OCI-LY3 (cell line): ENCODE measurements at regions not wholly inside any gene's neighbourhood (a gene's known extent, or its start where the extent isn't known, plus 50 kb on each side); places are given as distances from the start of the nearest gene placed in this dataset.

ENCODE experiments used
- H2AFZ ChIP-seq: fragments of 200-600, 300-600 bp; shearing (Covaris generic); 2 replicates; pipeline ENCODE4 v1.6.0; 2014; ENCODE audit warnings: antibody characterized with exemption, low read depth, low read length
- H3K27ac ChIP-seq: fragments of 200-600, 300-600 bp; sonication (generic); 2 replicates; pipeline ENCODE4 v1.5.1; 2014; ENCODE audit warnings: mild to moderate bottlenecking, low read length, moderate library complexity, mixed read lengths
- H3K27me3 ChIP-seq: fragments of 200-600, 300-600 bp; sonication (generic); 2 replicates; pipeline ENCODE4 v1.6.1; 2014; ENCODE audit warnings: low read depth, low read length, mixed read lengths
- H3K36me3 ChIP-seq: fragments of 200-600, 300-600 bp; sonication (generic); replicated peaks from 2 replicates; pipeline ENCODE3; 2014; ENCODE audit warnings: low read depth, low read length, mixed read lengths
- H3K4me1 ChIP-seq: fragments of 300-600, 200-600 bp; sonication (generic); 2 replicates; pipeline ENCODE4 v1.6.1; 2014; ENCODE audit warnings: low read length, mixed read lengths
- H3K4me2 ChIP-seq: fragments of 200-600, 300-600 bp; sonication (generic); 2 replicates; pipeline ENCODE4 v1.6.1; 2014; ENCODE audit warnings: low read length, mixed read lengths
- H3K4me3 ChIP-seq: fragments of 300-600, 200-600 bp; sonication (generic); 2 replicates; pipeline ENCODE4 v1.5.1; 2014; ENCODE audit warnings: antibody characterized with exemption, mild to moderate bottlenecking, low read length, moderate library complexity
- H3K79me2 ChIP-seq: fragments of 300-600, 200-600 bp; shearing (Covaris generic); 2 replicates; pipeline ENCODE4 v1.6.1; 2014; ENCODE audit warnings: mild to moderate bottlenecking, low read length, mixed read lengths
- H3K9ac ChIP-seq: fragments of 300-600, 200-600 bp; shearing (Covaris generic); 2 replicates; pipeline ENCODE4 v1.6.0; 2014; ENCODE audit warnings: mild to moderate bottlenecking, low read length, moderate library complexity
- H3K9me3 ChIP-seq: fragments of 200-600, 300-600 bp; shearing (Covaris generic); 2 replicates; pipeline ENCODE4 v1.6.1; 2014; ENCODE audit warnings: low read length, mixed read lengths; ENCODE audit not compliant: insufficient read depth
- H4K20me1 ChIP-seq: fragments of 200-600, 300-600 bp; sonication (generic); 2 replicates; pipeline ENCODE4 v1.6.1; 2016; ENCODE audit warnings: low read length, mixed read lengths; ENCODE audit not compliant: insufficient read depth
- EZH2phosphoT487 ChIP-seq: fragments of 200-600 bp; shearing (Covaris generic); IDR thresholded peaks from 2 replicates; pipeline ENCODE4 v1.6.1; 2018; ENCODE audit warnings: antibody characterized with exemption, mixed run types, low read depth
- TF ChIP-seq, protein P1 (sequence below): fragments of 200-600, 300-600 bp; sonication (generic); IDR thresholded peaks from 2 replicates; pipeline ENCODE4 v1.5.1; 2014; ENCODE audit warnings: antibody characterized with exemption, low read length, low read depth

DNA sequence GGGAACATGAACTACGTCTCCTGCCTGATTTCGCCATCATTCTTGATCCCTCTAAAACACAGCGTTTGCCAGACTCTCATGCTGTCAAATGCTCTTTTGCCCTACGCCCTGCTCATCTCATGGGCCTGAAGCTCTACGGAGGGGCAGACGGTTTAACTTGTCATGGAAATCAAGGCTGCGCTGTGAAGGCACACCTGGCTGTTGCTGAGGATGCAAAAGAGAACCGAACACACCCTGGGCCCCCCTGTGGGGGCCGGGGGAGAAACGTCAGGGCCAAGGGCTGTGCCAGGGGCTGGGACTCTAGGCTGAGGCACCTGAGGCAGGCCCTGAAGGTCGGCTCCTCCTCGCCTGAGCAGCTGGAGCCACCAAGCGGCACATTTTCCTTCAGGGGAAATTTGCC lies 957.2 kb downstream of the BRD1 start:
- no peak overlapping the region for H2AFZ ChIP-seq
- no peaks in the 10 kb centered on the region for H3K27me3 ChIP-seq
- H3K9me3 ChIP-seq, result no peaks in the 10 kb centered on the region
- H3K9ac ChIP-seq, result no peak overlapping the region
- no peaks in the 10 kb centered on the region for H4K20me1 ChIP-seq
- H3K4me1 ChIP-seq, result no peaks in the 10 kb centered on the region
- H3K4me3 ChIP-seq, result no peak overlapping the region
- no peak for TF ChIP-seq EZH2phosphoT487
- TF ChIP-seq, protein P1, sequence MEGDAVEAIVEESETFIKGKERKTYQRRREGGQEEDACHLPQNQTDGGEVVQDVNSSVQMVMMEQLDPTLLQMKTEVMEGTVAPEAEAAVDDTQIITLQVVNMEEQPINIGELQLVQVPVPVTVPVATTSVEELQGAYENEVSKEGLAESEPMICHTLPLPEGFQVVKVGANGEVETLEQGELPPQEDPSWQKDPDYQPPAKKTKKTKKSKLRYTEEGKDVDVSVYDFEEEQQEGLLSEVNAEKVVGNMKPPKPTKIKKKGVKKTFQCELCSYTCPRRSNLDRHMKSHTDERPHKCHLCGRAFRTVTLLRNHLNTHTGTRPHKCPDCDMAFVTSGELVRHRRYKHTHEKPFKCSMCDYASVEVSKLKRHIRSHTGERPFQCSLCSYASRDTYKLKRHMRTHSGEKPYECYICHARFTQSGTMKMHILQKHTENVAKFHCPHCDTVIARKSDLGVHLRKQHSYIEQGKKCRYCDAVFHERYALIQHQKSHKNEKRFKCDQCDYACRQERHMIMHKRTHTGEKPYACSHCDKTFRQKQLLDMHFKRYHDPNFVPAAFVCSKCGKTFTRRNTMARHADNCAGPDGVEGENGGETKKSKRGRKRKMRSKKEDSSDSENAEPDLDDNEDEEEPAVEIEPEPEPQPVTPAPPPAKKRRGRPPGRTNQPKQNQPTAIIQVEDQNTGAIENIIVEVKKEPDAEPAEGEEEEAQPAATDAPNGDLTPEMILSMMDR, result no peak
- H3K36me3 ChIP-seq, result no peaks in the 10 kb centered on the region
- no peak overlapping the region for H3K4me2 ChIP-seq
- no peak overlapping the region for H3K27ac ChIP-seq
- H3K79me2 ChIP-seq, result no peaks in the 10 kb centered on the region

DNA sequence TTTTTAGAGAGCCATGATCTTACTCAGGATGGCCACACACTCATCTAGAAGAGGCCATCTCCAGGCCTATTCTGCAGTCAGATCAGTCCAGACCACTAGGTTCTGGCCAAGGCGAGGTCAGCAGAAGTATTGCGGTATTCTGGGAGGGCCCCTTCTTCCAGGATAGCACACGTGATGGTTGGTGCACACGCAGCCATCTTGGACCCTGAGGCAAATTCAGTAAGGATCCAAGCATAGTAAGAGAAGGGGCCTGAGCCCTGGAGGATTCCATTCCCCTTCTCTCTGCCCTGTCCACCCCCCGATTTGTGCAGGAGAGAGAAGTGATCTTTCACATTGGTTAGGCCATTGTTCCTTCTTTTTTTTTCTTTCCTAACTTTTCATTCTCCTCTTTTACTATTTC lies 957.9 kb downstream of the BRD1 start:
- Histone ChIP-seq H2AFZ (no peak overlapping the region), H3K27ac (no peak overlapping the region), H3K4me1 (no peaks in the 10 kb centered on the region), H3K4me2 (no peak overlapping the region), H4K20me1 (no peaks in the 10 kb centered on the region), H3K36me3 (no peaks in the 10 kb centered on the region), H3K9ac (no peak overlapping the region), H3K4me3 (no peak overlapping the region), H3K27me3 (no peaks in the 10 kb centered on the region), H3K9me3 (no peaks in the 10 kb centered on the region), H3K79me2 (no peaks in the 10 kb centered on the region)
- TF ChIP-seq, protein P1, result no peak
- no peak for TF ChIP-seq EZH2phosphoT487

DNA sequence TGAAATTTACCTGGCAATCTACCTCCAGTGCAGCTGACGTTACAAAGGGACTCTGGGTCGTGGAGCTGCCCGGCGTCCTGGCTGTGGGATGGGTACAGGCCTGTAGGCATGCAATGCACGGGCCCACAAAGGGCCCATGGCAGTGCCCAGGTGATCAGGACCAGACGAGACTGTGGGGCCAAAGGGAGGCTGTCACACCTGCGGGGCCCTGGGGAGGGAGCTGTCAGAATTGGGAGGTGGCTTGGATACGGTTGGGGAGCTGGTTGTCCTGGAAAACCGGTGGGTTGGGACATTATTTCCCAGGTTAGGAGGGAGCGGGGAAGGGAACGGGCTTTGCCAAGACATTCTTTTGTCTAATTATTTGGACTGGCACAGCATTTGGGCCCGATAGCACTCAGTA lies 958.5 kb downstream of the BRD1 start:
- Histone ChIP-seq H3K4me3 (no peak overlapping the region), H3K79me2 (no peaks in the 10 kb centered on the region), H3K9ac (no peak overlapping the region), H3K36me3 (no peaks in the 10 kb centered on the region), H3K4me1 (no peaks in the 10 kb centered on the region), H4K20me1 (no peaks in the 10 kb centered on the region), H3K27ac (no peak overlapping the region), H3K9me3 (no peaks in the 10 kb centered on the region), H2AFZ (no peak overlapping the region), H3K4me2 (no peak overlapping the region), H3K27me3 (no peaks in the 10 kb centered on the region)
- no peak for TF ChIP-seq EZH2phosphoT487
- TF ChIP-seq, protein P1, result no peak

DNA sequence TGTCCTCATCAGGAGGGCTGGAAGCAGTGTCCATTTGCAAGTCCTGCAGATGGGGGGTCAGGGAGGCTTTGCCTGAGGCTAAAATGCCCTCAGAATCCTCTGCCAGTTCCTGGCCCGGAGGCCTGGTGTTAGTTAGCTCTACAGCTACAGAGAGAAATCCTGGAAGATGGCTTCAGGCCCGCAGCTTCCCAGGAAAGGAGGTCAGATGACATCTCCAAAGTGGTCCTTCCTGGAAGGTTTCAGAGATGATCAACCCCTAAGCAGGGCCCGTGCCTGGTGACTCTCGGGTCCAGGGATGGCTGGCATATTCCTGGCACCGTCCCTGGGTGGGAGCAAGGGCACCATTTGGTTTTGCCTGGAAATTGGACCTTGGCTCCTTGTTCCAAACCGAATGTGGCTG lies 959.1 kb downstream of the BRD1 start:
- H4K20me1 ChIP-seq, result no peaks in the 10 kb centered on the region
- TF ChIP-seq, protein P1, result no peak
- no peak for TF ChIP-seq EZH2phosphoT487
- no peaks in the 10 kb centered on the region for H3K9me3 ChIP-seq
- no peak overlapping the region for H3K27ac ChIP-seq
- no peaks in the 10 kb centered on the region for H3K27me3 ChIP-seq
- no peak overlapping the region for H3K9ac ChIP-seq
- H2AFZ ChIP-seq, result no peak overlapping the region
- no peak overlapping the region for H3K4me2 ChIP-seq
- no peaks in the 10 kb centered on the region for H3K4me1 ChIP-seq
- H3K79me2 ChIP-seq, result no peaks in the 10 kb centered on the region
- H3K36me3 ChIP-seq, result no peaks in the 10 kb centered on the region
- H3K4me3 ChIP-seq, result no peak overlapping the region
